Lung (tissue), 11 donors: ENCODE measurements at regions not wholly inside any gene's neighbourhood (a gene's known extent, or its start where the extent isn't known, plus 50 kb on each side); places are given as distances from the start of the nearest gene placed in this dataset.

ENCODE experiments used
- ATAC-seq: fragments of 200-7000 bp; cut with Tn5 transposase; one replicate; pipeline ENCODE4 v1.9.1; 2020; ENCODE audit warnings: moderate number of reproducible peaks; ENCODE audit not compliant: insufficient read depth, low FRiP score
- DNase-seq, 3 donors: peaks; one replicate each; pipeline ENCODE4 v3.0.0-alpha.2; 2013 to 2017
- H3K27ac ChIP-seq, 2 donors: one replicate each; pipeline ENCODE4 v1.5.1; 2013; ENCODE audit warnings: mild to moderate bottlenecking in 2 of 2, moderate library complexity in 2 of 2, control low read depth in 1 of 2, inconsistent platforms in 1 of 2, low read depth in 1 of 2, low read length in 1 of 2
- H3K27me3 ChIP-seq, 3 donors: one replicate each; pipeline ENCODE4 v1.5.1; 2013; ENCODE audit warnings: low read length in 2 of 3; ENCODE audit not compliant: control insufficient read depth in 3 of 3, insufficient read depth in 3 of 3
- H3K36me3 ChIP-seq, 4 donors: one replicate each; pipeline ENCODE4 v1.5.1; 2013; ENCODE audit warnings: low read length in 4 of 4, mild to moderate bottlenecking in 1 of 4, moderate library complexity in 1 of 4; ENCODE audit not compliant: control insufficient read depth in 4 of 4, insufficient read depth in 4 of 4
- H3K4me1 ChIP-seq, 5 donors: one replicate each; pipeline ENCODE4 v1.5.1; 2013; ENCODE audit warnings: low read length in 5 of 5, mild to moderate bottlenecking in 2 of 5, moderate library complexity in 1 of 5; ENCODE audit not compliant: control insufficient read depth in 5 of 5, insufficient read depth in 5 of 5
- H3K4me3 ChIP-seq: one replicate; pipeline ENCODE4 v1.5.1; 2013; ENCODE audit warnings: mild to moderate bottlenecking, control low read depth, moderate library complexity
- H3K9ac ChIP-seq, 2 donors: one replicate each; pipeline ENCODE4 v1.5.1; 2013; ENCODE audit warnings: low read length in 2 of 2, control low read depth in 1 of 2; ENCODE audit not compliant: insufficient read depth in 1 of 2
- H3K9me3 ChIP-seq, 4 donors: one replicate each; pipeline ENCODE4 v1.5.1; 2013; ENCODE audit warnings: low read length in 3 of 4, mild to moderate bottlenecking in 1 of 4, moderate library complexity in 1 of 4; ENCODE audit not compliant: control insufficient read depth in 4 of 4, insufficient read depth in 3 of 4
- CTCF ChIP-seq: IDR thresholded peaks from 2 replicates; pipeline ENCODE4 v1.5.1; 2012; ENCODE audit warnings: mild to moderate bottlenecking; ENCODE audit errors: control extremely low read depth, extremely low read depth
- WGBS, 2 donors: extraction: QIAGEN DNeasy Blood & Tissue Kit; methylation state at CpG; one replicate each; pipeline ENCODE4 v1.1.7; 2013; 5-methylcytosine and 5-hydroxymethylcytosine counted together
- donor health status: control.
- donor health status: control.
- donor health status: Bipolar disorder and iron deficiency.
- donor health status: healthy.
- donor health status: DM: yes; HTN: yes; CAD: no.

GRCh38 chr12:72105849-72106248 is 166.3 kb upstream of the TRHDE start:
- no peak overlapping the region for H3K27ac ChIP-seq
- H3K27me3 ChIP-seq = peaks cover 0 to 2% (median 0%) of the 10 kb centered on the region in 3 donors
- no peaks in the 10 kb centered on the region for H3K9me3 ChIP-seq
- no peak overlapping the region for H3K9ac ChIP-seq
- TF ChIP-seq CTCF = no peak
- no peak overlapping the region for H3K4me3 ChIP-seq
- H3K4me1 ChIP-seq = no peaks in the 10 kb centered on the region
- ATAC-seq (no peak), DNase-seq (no peak)
- no peaks in the 10 kb centered on the region for H3K36me3 ChIP-seq

GRCh38 chr12:72110937-72111650 is 161.1 kb upstream of the TRHDE start:
- DNase-seq (no peak), ATAC-seq (no peak)
- no peaks in the 10 kb centered on the region for H3K9me3 ChIP-seq
- H3K9ac ChIP-seq = no peak overlapping the region
- H3K27me3 ChIP-seq = peaks cover 0 to 2% (median 0%) of the 10 kb centered on the region in 3 donors
- no peak for TF ChIP-seq CTCF
- no peak overlapping the region for H3K27ac ChIP-seq
- H3K36me3 ChIP-seq = no peaks in the 10 kb centered on the region
- 46 to 68% methylated on average over 5 of the region's 5 CpGs for WGBS, 2 donors
- no peaks in the 10 kb centered on the region for H3K4me1 ChIP-seq
- H3K4me3 ChIP-seq = no peak overlapping the region

GRCh38 chr12:72111706-72112105 is 160.5 kb upstream of the TRHDE start:
- TF ChIP-seq CTCF = no peak
- H3K9ac ChIP-seq = no peak overlapping the region
- H3K27me3 ChIP-seq = peaks cover 0 to 2% (median 0%) of the 10 kb centered on the region in 3 donors
- no peaks in the 10 kb centered on the region for H3K9me3 ChIP-seq
- H3K4me1 ChIP-seq = no peaks in the 10 kb centered on the region
- H3K4me3 ChIP-seq = no peak overlapping the region
- ATAC-seq (no peak), DNase-seq (no peak)
- H3K36me3 ChIP-seq = no peaks in the 10 kb centered on the region
- no peak overlapping the region for H3K27ac ChIP-seq
- 78 to 87% methylated on average over 3 of the region's 3 CpGs for WGBS, 2 donors
